LHCN-M2 (cell line): ENCODE measurements at regions not wholly inside any gene's neighbourhood (a gene's known extent, or its start where the extent isn't known, plus 50 kb on each side); places are given as distances from the start of the nearest gene placed in this dataset.
"Not testable (repeated sequence)": the region's sequence is repeated elsewhere in the genome, so short reads cannot be mapped to it uniquely, and the experiment has no call there.

Experiments used
- DNase-seq: peaks from one replicate; pipeline ENCODE4 v3.0.0-alpha.2; 2012; ENCODE audit warnings: low read depth

DNA sequence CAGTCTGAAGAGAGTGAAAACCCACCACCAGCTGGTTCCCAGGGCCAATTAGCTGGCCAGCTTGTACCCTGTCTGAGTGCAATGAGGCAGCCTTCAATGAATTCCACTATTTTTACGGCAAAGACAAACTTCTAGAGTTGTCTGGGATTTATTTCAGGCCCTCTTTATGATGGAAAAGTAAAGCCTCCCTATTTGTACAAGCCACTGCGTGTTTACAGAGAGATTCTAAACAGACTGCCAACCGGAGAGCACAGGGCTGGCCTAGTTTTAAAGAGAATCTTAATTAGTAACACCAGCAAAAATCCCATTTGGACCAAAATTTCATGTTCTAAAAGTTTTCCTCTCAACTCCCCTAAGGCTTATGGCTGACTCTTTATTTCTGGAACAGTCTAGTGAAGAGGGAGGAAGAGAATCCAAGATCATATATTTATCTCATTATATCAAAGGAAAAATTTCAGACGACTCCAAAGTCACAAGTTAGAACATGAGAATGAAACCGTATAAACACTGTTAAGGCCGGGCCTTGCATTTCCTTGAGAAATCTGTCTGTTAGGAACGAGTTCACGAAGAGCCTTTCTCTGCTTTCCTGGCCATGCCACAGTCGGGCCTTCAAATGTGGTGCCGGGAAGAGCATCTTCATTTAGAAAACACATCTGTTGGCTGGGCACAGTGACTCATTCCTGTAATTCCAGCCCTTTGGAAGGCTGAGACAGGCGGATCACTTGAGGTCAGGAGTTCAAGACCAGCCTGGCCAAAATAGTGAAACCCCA is 724.6 kb upstream of the NRP1 start:
- peak; percentile 14 for DNase-seq

- DNase-seq, result not testable (repeated sequence)
Observed at GRCh38 chr10:34055410-34055985, 721.0 kb upstream of the NRP1 start.

DNA sequence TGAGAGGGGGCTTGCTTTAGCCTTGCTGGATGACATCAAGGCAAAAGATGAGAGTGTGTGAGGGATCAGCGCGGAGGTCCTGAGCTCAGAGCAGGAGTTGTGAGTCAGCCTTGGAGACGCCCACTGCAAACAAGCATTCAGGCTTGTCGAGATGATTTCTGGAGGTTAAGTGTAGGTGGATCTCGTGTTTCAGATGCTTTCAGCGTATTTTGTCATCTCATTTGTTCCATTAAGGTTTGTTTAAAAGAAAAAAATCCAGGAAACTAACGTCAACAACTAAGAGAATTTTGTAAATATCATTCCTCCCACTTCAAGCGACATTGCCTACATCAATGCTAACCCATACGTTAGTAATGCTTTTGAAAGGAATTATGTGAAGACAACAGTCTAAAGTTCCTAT is 715.4 kb upstream of the NRP1 start:
- DNase-seq, result peak; percentile 29

- no peak for DNase-seq
Observed at GRCh38 chr10:34049469-34049868, 715.0 kb upstream of the NRP1 start.

DNA sequence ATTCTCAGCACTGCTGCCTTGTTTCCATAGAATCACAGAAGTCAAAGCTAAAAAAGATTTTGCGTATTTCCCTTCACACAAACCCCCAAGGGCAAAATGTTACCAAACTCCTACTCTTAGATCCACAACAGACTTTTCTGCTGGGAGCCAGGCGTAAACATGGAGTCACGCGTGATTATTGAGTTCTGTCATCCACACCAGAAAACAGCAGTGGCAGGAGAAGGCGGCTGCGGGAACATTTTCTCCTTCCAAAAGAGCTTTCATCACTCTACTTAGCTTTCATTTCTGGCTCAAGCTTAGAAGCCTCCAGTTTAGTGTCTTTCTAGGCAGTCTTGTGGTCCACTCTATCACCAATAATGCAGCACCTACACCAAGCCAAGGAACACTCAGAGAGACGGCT is 712.9 kb upstream of the NRP1 start:
- DNase-seq, result no peak

- DNase-seq, result no peak
Observed at GRCh38 chr10:34046506-34047034, 712.1 kb upstream of the NRP1 start.

GRCh38 chr10:34045571-34046190 is 711.2 kb upstream of the NRP1 start:
- DNase-seq, result peak; percentile 64

- DNase-seq, result no peak
Observed at GRCh38 chr10:34041871-34042270, 707.4 kb upstream of the NRP1 start.

DNA sequence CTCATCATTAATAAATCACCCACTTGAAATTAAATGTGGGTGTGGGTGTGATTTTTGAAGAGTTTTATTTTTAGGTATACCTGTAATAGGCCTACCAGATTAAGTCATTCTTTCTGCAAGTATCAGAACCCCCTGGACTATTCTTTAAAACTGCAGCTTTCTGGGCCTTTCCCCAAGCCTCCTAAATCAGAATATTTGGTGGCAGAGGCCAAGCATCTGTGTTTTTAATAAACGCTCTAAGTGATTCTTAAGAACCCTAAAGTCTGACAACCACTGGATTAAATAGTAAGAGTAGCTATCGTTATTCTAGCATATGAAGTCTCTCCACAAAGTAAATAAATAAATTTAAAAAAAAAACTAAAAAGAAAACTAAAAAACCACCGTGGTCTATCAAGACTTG is 703.0 kb upstream of the NRP1 start:
- no peak for DNase-seq

GRCh38 chr10:34035241-34035790 is 700.8 kb upstream of the NRP1 start:
- DNase-seq, result not testable (repeated sequence)

- DNase-seq, result no peak
Observed at GRCh38 chr10:34033078-34033477, 698.6 kb upstream of the NRP1 start.

DNA sequence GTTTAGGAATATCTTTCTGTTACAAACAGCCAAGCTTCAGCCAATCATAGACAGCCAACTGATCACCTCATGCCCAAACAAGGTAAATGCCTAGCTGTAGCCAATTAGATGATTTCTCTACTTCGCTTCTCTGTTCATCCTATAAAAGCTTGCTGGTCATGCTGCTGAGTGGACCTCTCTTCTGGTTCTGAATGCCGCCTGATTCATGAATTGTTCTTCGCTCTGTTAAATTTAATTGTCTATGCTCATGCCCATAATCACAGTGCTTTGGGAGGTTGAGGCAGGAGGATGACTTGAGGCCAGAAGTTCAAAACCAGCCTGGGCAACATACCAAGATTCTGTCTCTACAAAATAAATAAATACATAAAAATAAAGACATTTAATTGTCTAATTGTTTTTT is 698.1 kb upstream of the NRP1 start:
- no peak for DNase-seq

GRCh38 chr10:34031400-34031799 is 696.9 kb upstream of the NRP1 start:
- DNase-seq, result peak; percentile 42

DNA sequence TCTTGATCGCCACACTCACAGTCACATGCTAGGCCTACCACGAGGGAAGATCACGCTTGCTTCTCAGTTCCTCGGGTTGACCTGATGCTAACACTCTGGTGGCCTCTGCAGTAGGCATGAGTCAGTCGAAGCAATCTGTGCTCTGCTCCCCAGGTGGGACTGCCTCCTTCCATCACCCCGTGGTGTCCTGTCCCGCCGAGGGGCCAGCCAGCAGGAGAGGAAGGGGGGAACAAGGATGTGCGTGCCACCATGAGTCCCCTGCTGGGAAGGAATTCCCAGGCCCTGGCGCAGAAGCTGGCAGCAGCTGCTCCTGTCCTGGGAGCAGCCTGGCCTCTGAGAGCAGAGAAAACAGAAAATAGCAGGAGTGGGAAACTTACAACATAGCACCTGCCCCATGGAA is 695.0 kb upstream of the NRP1 start:
- DNase-seq, result no peak

DNA sequence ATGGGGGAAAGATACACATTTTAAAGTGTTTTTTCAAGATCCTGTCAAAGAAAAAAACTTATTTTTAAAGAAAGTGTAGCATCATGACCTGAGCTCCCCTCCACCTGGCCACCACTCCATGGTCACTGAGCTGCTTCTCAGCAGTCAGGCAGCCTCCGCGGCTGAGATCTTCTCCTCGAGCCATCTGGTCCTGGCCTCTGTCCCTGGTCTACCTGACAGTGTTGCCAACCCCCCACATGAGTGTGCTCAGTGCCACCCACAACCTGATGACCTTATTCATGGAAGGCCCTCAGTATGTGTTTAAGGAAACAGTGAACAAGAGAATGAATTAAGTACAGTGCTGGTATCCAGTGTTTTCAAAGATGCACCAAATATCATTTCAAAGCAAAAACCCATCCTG is 694.5 kb upstream of the NRP1 start:
- DNase-seq, result no peak

DNA sequence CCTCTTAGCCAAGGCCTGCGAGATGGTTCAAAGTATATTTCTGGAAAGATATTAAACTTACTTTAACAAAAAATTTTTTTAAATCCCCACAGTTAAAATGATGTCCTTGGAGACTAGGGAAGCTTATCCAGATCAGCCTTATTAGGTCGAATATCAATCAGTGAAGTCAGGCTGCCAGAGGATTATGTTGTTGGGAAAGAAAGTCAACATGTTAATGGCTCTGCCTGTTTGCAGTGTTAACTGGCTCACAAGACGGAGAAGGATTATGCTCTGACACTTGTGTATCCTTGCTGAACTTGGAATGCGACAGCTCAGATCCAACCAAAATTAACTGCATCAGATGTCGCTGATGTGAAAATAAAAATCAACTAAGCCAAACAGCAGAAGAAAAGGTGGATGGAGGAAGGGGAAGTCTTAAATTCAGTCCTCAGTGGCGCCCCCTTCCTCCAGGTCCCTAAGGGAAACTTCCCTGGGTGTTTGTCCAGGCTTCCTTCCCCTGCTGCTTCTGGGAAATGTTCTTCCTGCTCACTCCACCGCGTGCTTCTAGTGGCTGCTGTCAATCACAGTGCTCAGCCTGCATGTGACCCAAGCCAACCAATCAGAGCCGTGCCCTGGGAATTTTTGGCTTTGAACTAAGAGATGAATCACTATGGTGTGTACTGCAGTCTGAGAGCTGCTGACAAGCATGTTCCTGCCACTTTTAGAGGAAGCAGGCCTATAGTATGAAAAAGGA is 690.4 kb upstream of the NRP1 start:
- DNase-seq, result peak; percentile 18

GRCh38 chr10:34024282-34024681 is 689.8 kb upstream of the NRP1 start:
- DNase-seq, result no peak

DNA sequence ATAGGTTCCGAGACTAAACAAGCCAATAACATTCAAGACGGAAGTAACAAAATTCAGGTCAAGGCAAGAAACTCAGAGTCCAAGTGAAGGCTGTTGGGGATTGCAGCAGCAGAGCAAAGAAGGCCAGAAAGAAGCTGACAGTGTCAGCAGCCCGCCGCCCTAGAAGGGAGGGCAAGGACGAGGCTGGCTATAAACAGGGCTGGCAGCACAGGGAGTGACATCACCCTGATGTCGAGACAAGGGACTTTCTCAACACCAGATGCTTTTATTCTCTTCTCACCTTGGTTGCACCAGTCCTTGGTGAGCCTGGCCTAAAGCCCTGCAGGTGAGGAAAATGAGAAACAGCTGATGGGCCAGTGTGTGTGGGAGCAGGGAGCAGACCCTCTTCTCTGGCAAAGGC is 687.7 kb upstream of the NRP1 start:
- no peak for DNase-seq

GRCh38 chr10:34018784-34019183 is 684.3 kb upstream of the NRP1 start:
- no peak for DNase-seq

- DNase-seq, result peak; percentile 37
Observed at GRCh38 chr10:34018129-34018528, 683.7 kb upstream of the NRP1 start.

DNA sequence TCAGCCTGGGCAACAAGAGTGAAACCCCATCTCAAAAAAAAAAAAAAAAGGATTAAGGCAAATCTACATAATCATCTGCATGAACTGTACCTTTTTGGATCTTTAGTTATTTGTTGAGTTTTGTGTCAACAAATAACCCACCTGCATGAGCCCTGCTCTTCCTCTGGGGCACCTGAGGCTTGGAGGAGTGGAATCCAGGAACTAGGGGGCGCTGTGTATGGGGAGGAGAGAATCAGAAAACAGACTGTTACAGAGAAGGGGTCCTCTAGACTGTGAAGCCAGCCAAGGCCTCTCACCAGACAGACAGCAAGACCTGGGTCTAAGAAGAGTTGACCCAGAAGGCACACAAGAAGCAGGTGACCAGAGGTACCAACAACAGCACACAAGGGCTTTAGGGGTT is 682.8 kb upstream of the NRP1 start:
- DNase-seq, result no peak

GRCh38 chr10:34016576-34016975 is 682.1 kb upstream of the NRP1 start:
- no peak for DNase-seq
